Ovary (tissue), 3 donors: ENCODE measurements at regions not wholly inside any gene's neighbourhood (a gene's known extent, or its start where the extent isn't known, plus 50 kb on each side); places are given as distances from the start of the nearest gene placed in this dataset.

ENCODE experiments used
- POLR2A ChIP-seq: fragments of 450-650 bp; IDR thresholded peaks from one replicate; pipeline ENCODE4 v1.6.1; 2017; ENCODE audit warnings: antibody characterized with exemption, mild to moderate bottlenecking, moderate library complexity
- TF ChIP-seq, protein P1 (sequence below), 3 donors: fragments of 450-650 bp in 2 of 3; fragments of 200-600 bp in 1 of 3; IDR thresholded peaks; one replicate each; pipeline versions ENCODE4 v1.5.1 to v1.8.0; 2016 to 2022; ENCODE audit warnings: antibody characterized with exemption in 3 of 3, mild to moderate bottlenecking in 1 of 3
- donor health status: DM: no; HTN: no; CAD: no.

DNA sequence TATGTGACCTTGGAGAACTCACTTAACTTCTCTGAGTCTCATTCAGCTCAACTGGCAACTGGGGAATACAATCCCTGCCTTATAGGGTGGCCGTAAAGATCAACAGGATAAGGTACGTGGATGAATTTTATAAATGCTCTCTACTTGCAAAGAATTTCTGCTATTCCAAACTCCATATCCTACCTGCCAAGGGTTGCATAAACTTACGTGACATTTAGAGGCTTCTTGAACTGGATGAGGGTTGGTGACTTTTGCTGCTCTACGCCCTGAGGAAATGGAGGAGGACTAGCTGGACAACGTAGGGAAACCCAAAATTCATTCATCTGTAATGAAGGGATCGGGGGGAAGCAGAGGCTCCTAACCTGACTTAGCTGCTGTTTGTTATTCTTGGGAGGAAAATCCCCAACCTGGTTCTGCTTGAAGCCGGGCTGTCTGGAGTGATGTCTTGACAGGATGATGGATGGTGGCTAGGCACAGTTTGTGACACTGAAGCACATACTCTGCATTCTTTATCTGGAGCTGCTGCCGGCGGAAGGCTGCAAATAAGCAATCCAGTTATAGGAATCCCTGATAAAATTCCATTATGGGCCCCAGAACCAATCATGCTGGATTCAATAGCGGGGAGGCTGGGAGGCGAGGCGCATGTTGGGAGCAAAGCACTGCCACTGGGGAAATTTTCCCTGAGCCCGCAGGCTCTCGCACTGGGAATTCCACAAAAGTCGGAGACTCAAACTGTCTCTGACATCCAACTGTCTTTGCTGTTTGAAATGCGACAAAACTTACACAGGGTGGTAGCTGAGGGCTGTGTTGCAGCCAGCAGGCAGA, 94.7 kb upstream of the SDK2 start:
- TF ChIP-seq, protein P1, sequence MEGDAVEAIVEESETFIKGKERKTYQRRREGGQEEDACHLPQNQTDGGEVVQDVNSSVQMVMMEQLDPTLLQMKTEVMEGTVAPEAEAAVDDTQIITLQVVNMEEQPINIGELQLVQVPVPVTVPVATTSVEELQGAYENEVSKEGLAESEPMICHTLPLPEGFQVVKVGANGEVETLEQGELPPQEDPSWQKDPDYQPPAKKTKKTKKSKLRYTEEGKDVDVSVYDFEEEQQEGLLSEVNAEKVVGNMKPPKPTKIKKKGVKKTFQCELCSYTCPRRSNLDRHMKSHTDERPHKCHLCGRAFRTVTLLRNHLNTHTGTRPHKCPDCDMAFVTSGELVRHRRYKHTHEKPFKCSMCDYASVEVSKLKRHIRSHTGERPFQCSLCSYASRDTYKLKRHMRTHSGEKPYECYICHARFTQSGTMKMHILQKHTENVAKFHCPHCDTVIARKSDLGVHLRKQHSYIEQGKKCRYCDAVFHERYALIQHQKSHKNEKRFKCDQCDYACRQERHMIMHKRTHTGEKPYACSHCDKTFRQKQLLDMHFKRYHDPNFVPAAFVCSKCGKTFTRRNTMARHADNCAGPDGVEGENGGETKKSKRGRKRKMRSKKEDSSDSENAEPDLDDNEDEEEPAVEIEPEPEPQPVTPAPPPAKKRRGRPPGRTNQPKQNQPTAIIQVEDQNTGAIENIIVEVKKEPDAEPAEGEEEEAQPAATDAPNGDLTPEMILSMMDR (IDR thresholded peaks at IDR 0.05) = no peak
- TF ChIP-seq POLR2A = no peak
